ENCODE measurements at regions not wholly inside any gene's neighbourhood (a gene's known extent, or its start where the extent isn't known, plus 50 kb on each side); places are given as distances from the start of the nearest gene placed in this dataset.

GRCh38 chr20:6504826-6505225, 262.7 kb upstream of the BMP2 start:
- Histone ChIP-seq H3K36me3 (ENCODE audit: control insufficient read depth, insufficient read depth, low read length) (no peaks in the 10 kb centered on the region), H3K4me1 (ENCODE audit: control insufficient read depth, insufficient read depth, low read length, poor library complexity, severe bottlenecking) (no peaks in the 10 kb centered on the region), H3K27me3 (ENCODE audit: control insufficient read depth, insufficient read depth, low read length) (no peaks in the 10 kb centered on the region), H3K9me3 (ENCODE audit: control insufficient read depth in 2 of 2, low read length in 2 of 2) (no peaks in the 10 kb centered on the region), H3K27ac (ENCODE audit: insufficient read depth, low read length, poor library complexity, severe bottlenecking) (no peak overlapping the region), H3K4me3 (ENCODE audit: low read depth, low read length) (no peak overlapping the region)
- Mint-ChIP-seq H3K9me3 (peaks cover 0 to 8% (median 0%) of the 10 kb centered on the region in 7 donors), H3K36me3 (no peaks in the 10 kb centered on the region), H3K4me1 (no peaks in the 10 kb centered on the region), H3K27me3 (no peaks in the 10 kb centered on the region), H3K27ac (no peak overlapping the region), H3K4me3 (no peak overlapping the region)
- no peak for ATAC-seq (ENCODE audit: low read depth in 2 of 2)
- no peak for DNase-seq

DNA sequence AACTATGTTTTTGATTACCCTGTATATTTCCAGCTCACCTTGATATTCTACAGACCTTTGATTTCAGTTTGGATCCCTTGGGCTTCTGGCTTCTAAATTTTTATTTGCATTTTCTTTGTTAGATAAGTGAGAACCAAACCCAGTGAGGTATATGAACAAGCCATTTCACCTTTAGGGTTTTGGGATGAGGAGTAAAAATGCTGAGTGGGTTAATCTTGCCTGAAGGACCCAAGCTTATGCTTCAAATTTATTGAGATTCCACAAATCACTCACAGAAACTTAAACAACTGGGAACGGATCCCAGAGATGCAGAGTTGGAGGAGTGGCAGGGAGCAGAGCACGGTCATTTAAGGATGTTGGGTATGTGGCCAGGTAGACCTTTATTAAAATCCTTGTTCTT, 263.3 kb upstream of the BMP2 start:
- ATAC-seq (ENCODE audit: low read depth in 2 of 2): no peak
- no peaks in the 10 kb centered on the region for H3K36me3 ChIP-seq (ENCODE audit: control insufficient read depth, insufficient read depth, low read length)
- no peak overlapping the region for H3K27ac ChIP-seq (ENCODE audit: insufficient read depth, low read length, poor library complexity, severe bottlenecking)
- H3K9me3 ChIP-seq (ENCODE audit: control insufficient read depth in 2 of 2, low read length in 2 of 2): no peaks in the 10 kb centered on the region
- no peak overlapping the region for H3K4me3 ChIP-seq (ENCODE audit: low read depth, low read length)
- H3K4me1 Mint-ChIP-seq: no peaks in the 10 kb centered on the region
- no peaks in the 10 kb centered on the region for H3K36me3 Mint-ChIP-seq
- H3K27me3 ChIP-seq (ENCODE audit: control insufficient read depth, insufficient read depth, low read length): no peaks in the 10 kb centered on the region
- H3K4me1 ChIP-seq (ENCODE audit: control insufficient read depth, insufficient read depth, low read length, poor library complexity, severe bottlenecking): no peaks in the 10 kb centered on the region
- peaks cover 0 to 2% (median 0%) of the 10 kb centered on the region in 7 donors for H3K9me3 Mint-ChIP-seq
- no peak overlapping the region for H3K4me3 Mint-ChIP-seq
- no peaks in the 10 kb centered on the region for H3K27me3 Mint-ChIP-seq
- no peak for DNase-seq
- no peak overlapping the region for H3K27ac Mint-ChIP-seq

- Mint-ChIP-seq H3K9me3 (peaks cover 0 to 5% (median 0%) of the 10 kb centered on the region in 7 donors), H3K27ac (no peak overlapping the region), H3K4me1 (no peaks in the 10 kb centered on the region), H3K27me3 (no peaks in the 10 kb centered on the region), H3K36me3 (no peaks in the 10 kb centered on the region), H3K4me3 (no peak overlapping the region)
- DNase-seq (no peak), ATAC-seq (ENCODE audit: low read depth in 2 of 2) (no peak)
- Histone ChIP-seq H3K4me3 (ENCODE audit: low read depth, low read length) (no peak overlapping the region), H3K27me3 (ENCODE audit: control insufficient read depth, insufficient read depth, low read length) (no peaks in the 10 kb centered on the region), H3K4me1 (ENCODE audit: control insufficient read depth, insufficient read depth, low read length, poor library complexity, severe bottlenecking) (no peaks in the 10 kb centered on the region), H3K36me3 (ENCODE audit: control insufficient read depth, insufficient read depth, low read length) (no peaks in the 10 kb centered on the region), H3K27ac (ENCODE audit: insufficient read depth, low read length, poor library complexity, severe bottlenecking) (no peak overlapping the region), H3K9me3 (ENCODE audit: control insufficient read depth in 2 of 2, low read length in 2 of 2) (no peaks in the 10 kb centered on the region)
Measured at GRCh38 chr20:6502999-6503398, 264.5 kb upstream of the BMP2 start.

DNA sequence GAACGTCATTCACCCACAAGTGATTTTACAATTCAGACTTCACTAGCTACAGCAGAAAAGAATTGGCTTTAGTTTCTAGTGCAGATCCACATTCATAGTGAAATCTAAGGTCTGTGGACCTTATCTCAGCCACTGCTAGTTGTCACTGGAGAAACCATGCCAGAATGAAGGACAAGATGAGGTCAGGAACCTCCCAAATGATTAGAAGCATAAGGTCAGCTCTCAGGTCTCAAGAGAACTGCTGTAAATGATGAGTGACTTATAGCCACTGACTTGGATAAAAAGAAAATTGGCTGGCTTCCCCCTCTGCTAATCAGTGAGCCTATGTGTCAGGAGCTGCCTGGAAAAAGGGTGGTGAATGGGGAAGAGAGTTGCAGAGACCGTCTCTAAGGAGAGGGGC, 265.3 kb upstream of the BMP2 start:
- H3K36me3 ChIP-seq (ENCODE audit: control insufficient read depth, insufficient read depth, low read length): no peaks in the 10 kb centered on the region
- Mint-ChIP-seq H3K9me3 (peaks cover 0 to 5% (median 0%) of the 10 kb centered on the region in 7 donors), H3K36me3 (no peaks in the 10 kb centered on the region), H3K4me3 (no peak overlapping the region), H3K4me1 (no peaks in the 10 kb centered on the region), H3K27me3 (no peaks in the 10 kb centered on the region), H3K27ac (no peak overlapping the region)
- H3K27ac ChIP-seq (ENCODE audit: insufficient read depth, low read length, poor library complexity, severe bottlenecking): no peak overlapping the region
- no peaks in the 10 kb centered on the region for H3K4me1 ChIP-seq (ENCODE audit: control insufficient read depth, insufficient read depth, low read length, poor library complexity, severe bottlenecking)
- H3K4me3 ChIP-seq (ENCODE audit: low read depth, low read length): no peak overlapping the region
- H3K27me3 ChIP-seq (ENCODE audit: control insufficient read depth, insufficient read depth, low read length): no peaks in the 10 kb centered on the region
- no peaks in the 10 kb centered on the region for H3K9me3 ChIP-seq (ENCODE audit: control insufficient read depth in 2 of 2, low read length in 2 of 2)
- DNase-seq (no peak), ATAC-seq (ENCODE audit: low read depth in 2 of 2) (no peak)

- H3K27ac Mint-ChIP-seq: no peak overlapping the region
- Histone ChIP-seq H3K27me3 (ENCODE audit: control insufficient read depth, insufficient read depth, low read length) (no peaks in the 10 kb centered on the region), H3K4me1 (ENCODE audit: control insufficient read depth, insufficient read depth, low read length, poor library complexity, severe bottlenecking) (no peaks in the 10 kb centered on the region), H3K36me3 (ENCODE audit: control insufficient read depth, insufficient read depth, low read length) (no peaks in the 10 kb centered on the region), H3K27ac (ENCODE audit: insufficient read depth, low read length, poor library complexity, severe bottlenecking) (no peak overlapping the region), H3K9me3 (ENCODE audit: control insufficient read depth in 2 of 2, low read length in 2 of 2) (no peaks in the 10 kb centered on the region), H3K4me3 (ENCODE audit: low read depth, low read length) (no peak overlapping the region)
- DNase-seq: no peak
- ATAC-seq (ENCODE audit: low read depth in 2 of 2): no peak
- no peaks in the 10 kb centered on the region for H3K36me3 Mint-ChIP-seq
- no peaks in the 10 kb centered on the region for H3K4me1 Mint-ChIP-seq
- no peak overlapping the region for H3K4me3 Mint-ChIP-seq
- H3K9me3 Mint-ChIP-seq: peaks cover 0 to 9% (median 0%) of the 10 kb centered on the region in 7 donors
- H3K27me3 Mint-ChIP-seq: no peaks in the 10 kb centered on the region
Measured at GRCh38 chr20:6501061-6501460, 266.4 kb upstream of the BMP2 start.

DNA sequence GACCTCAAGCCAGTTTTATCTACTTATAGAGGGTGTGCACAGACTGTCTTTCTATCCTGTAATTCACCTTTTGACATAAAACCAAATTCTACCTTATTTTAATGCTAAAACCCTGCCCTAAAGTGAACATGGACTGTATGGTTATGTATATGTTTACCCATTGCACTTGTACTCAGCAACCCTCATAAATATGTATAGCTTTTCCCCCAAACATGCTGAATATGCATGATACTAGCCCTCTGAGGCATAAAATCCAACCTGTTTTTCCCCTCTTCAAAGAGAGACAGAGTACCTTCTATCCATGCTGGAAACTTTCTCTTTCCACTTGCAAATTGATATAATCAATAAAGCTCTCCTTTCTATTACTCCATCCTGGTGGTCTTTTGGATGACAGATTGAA, 267.9 kb upstream of the BMP2 start:
- no peaks in the 10 kb centered on the region for H3K4me1 Mint-ChIP-seq
- H3K9me3 ChIP-seq (ENCODE audit: control insufficient read depth in 2 of 2, low read length in 2 of 2): no peaks in the 10 kb centered on the region
- ATAC-seq (ENCODE audit: low read depth in 2 of 2): no peak
- no peak overlapping the region for H3K27ac ChIP-seq (ENCODE audit: insufficient read depth, low read length, poor library complexity, severe bottlenecking)
- H3K4me3 Mint-ChIP-seq: no peak overlapping the region
- no peaks in the 10 kb centered on the region for H3K27me3 Mint-ChIP-seq
- peaks cover 0 to 9% (median 0%) of the 10 kb centered on the region in 7 donors for H3K9me3 Mint-ChIP-seq
- no peaks in the 10 kb centered on the region for H3K4me1 ChIP-seq (ENCODE audit: control insufficient read depth, insufficient read depth, low read length, poor library complexity, severe bottlenecking)
- no peak overlapping the region for H3K27ac Mint-ChIP-seq
- H3K36me3 Mint-ChIP-seq: no peaks in the 10 kb centered on the region
- DNase-seq: no peak
- no peaks in the 10 kb centered on the region for H3K27me3 ChIP-seq (ENCODE audit: control insufficient read depth, insufficient read depth, low read length)
- no peak overlapping the region for H3K4me3 ChIP-seq (ENCODE audit: low read depth, low read length)
- H3K36me3 ChIP-seq (ENCODE audit: control insufficient read depth, insufficient read depth, low read length): no peaks in the 10 kb centered on the region

DNA sequence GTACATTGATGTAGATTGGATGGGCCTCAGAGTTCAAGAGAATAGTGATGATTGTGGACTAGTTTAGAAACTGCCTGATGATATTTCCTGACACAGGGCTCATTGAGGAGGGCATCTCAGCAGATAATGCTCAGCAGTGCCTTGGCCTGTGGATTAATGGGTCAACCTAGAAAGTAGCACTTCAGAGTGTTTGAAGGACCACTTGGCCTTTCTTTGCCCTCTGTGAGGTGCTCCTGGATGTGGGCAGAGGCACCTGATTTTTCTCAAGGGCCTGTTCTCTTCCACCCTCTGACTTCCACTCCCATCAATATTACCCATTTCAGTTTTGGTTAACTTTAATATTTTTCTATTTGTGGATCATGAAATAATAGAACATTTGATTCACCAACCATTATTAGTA, 270.6 kb upstream of the BMP2 start:
- no peaks in the 10 kb centered on the region for H3K27me3 ChIP-seq (ENCODE audit: control insufficient read depth, insufficient read depth, low read length)
- no peaks in the 10 kb centered on the region for H3K4me1 ChIP-seq (ENCODE audit: control insufficient read depth, insufficient read depth, low read length, poor library complexity, severe bottlenecking)
- ATAC-seq (ENCODE audit: low read depth in 2 of 2) (no peak), DNase-seq (no peak)
- no peak overlapping the region for H3K27ac ChIP-seq (ENCODE audit: insufficient read depth, low read length, poor library complexity, severe bottlenecking)
- no peak overlapping the region for H3K4me3 ChIP-seq (ENCODE audit: low read depth, low read length)
- peaks cover 0 to 11% (median 1%) of the 10 kb centered on the region in 7 donors for H3K9me3 Mint-ChIP-seq
- H3K36me3 ChIP-seq (ENCODE audit: control insufficient read depth, insufficient read depth, low read length): no peaks in the 10 kb centered on the region
- H3K9me3 ChIP-seq (ENCODE audit: control insufficient read depth in 2 of 2, low read length in 2 of 2): no peaks in the 10 kb centered on the region
- no peaks in the 10 kb centered on the region for H3K4me1 Mint-ChIP-seq
- H3K36me3 Mint-ChIP-seq: no peaks in the 10 kb centered on the region
- no peaks in the 10 kb centered on the region for H3K27me3 Mint-ChIP-seq
- H3K27ac Mint-ChIP-seq: no peak overlapping the region
- H3K4me3 Mint-ChIP-seq: no peak overlapping the region

- H3K4me1 Mint-ChIP-seq: no peaks in the 10 kb centered on the region
- Histone ChIP-seq H3K4me1 (ENCODE audit: control insufficient read depth, insufficient read depth, low read length, poor library complexity, severe bottlenecking) (no peaks in the 10 kb centered on the region), H3K36me3 (ENCODE audit: control insufficient read depth, insufficient read depth, low read length) (no peaks in the 10 kb centered on the region), H3K9me3 (ENCODE audit: control insufficient read depth in 2 of 2, low read length in 2 of 2) (no peaks in the 10 kb centered on the region), H3K4me3 (ENCODE audit: low read depth, low read length) (no peak overlapping the region), H3K27ac (ENCODE audit: insufficient read depth, low read length, poor library complexity, severe bottlenecking) (no peak overlapping the region), H3K27me3 (ENCODE audit: control insufficient read depth, insufficient read depth, low read length) (no peaks in the 10 kb centered on the region)
- no peaks in the 10 kb centered on the region for H3K27me3 Mint-ChIP-seq
- peaks cover 0 to 11% (median 1%) of the 10 kb centered on the region in 7 donors for H3K9me3 Mint-ChIP-seq
- H3K4me3 Mint-ChIP-seq: no peak overlapping the region
- no peak overlapping the region for H3K27ac Mint-ChIP-seq
- H3K36me3 Mint-ChIP-seq: no peaks in the 10 kb centered on the region
- no peak for DNase-seq
- ATAC-seq (ENCODE audit: low read depth in 2 of 2): no peak
Measured at GRCh38 chr20:6495907-6496306, 271.6 kb upstream of the BMP2 start.
